ENCODE measurements at regions not wholly inside any gene's neighbourhood (a gene's known extent, or its start where the extent isn't known, plus 50 kb on each side); places are given as distances from the start of the nearest gene placed in this dataset.

DNA sequence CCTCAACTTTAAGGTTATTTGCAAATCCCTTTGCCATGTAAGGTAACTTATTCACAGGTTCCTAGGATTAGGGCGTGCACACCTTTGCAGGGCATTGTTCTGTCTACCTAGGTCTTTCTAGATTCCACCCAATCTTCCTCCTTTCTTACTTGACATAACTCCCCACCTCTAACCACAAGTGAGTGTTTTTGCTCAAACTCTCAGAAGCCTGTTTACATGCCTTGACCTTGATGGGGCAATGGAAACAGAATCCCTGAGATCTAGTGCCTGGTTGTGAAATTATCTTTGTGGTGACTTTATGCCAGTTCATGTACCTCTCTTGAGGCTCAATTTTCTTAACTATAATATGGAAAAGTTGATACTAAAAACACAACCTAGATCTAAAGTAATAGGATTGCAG, 296.6 kb downstream of the TTLL7 start:
- H3K9me3 ChIP-seq: no peaks in the 10 kb centered on the region

DNA sequence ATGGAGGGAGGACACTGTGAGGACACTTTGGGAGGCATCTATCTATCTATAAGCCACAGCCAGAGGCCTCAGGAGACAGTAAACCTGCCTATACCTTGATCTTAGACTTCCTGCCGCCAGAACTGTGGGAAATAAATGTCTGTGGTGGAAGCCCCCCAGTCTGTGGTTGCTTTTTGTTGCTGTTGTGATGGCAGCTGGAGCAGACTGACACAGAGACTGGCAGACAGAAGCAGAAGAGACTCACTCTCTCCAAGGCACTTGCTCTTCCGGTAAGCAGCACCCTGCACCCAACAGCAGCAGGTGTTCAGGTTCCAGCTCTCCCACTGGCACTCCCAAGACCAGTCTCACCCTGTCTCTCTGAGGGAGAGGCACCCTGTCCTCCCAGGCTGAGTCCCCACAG, 297.6 kb downstream of the TTLL7 start:
- no peak for DNase-seq
- no peaks in the 10 kb centered on the region for H3K27me3 ChIP-seq
- no peak for ATAC-seq
- H3K4me3 ChIP-seq: no peak overlapping the region
- no peaks in the 10 kb centered on the region for H3K36me3 ChIP-seq
- no CpG with 5 or more reads among the region's 2 CpGs for WGBS (ENCODE audit: insufficient coverage, low coverage, low lambda C conversion rate, missing lambda C conversion rate)
- no peaks in the 10 kb centered on the region for H3K4me1 ChIP-seq
- intact Hi-C loops (cut with DNase I): no loop called here
- H3K9me3 ChIP-seq: no peaks in the 10 kb centered on the region
- H3K27ac ChIP-seq: no peak overlapping the region
- TF ChIP-seq POLR2A (IDR thresholded peaks at IDR 0.05) (no peak), CTCF (IDR thresholded peaks at IDR 0.05) (no peak)

More for the DNA sequence above, 296.6 kb downstream of the TTLL7 start:
- ATAC-seq (no peak), DNase-seq (no peak)
- intact Hi-C loops (cut with DNase I): no loop called here
- WGBS (ENCODE audit: insufficient coverage, low coverage, low lambda C conversion rate, missing lambda C conversion rate): 75% methylated on average over 1 of the region's 1 CpG
- H3K4me3 ChIP-seq: no peak overlapping the region
- H3K27ac ChIP-seq: no peak overlapping the region
- no peaks in the 10 kb centered on the region for H3K4me1 ChIP-seq
- no peaks in the 10 kb centered on the region for H3K36me3 ChIP-seq
- no peaks in the 10 kb centered on the region for H3K27me3 ChIP-seq
- TF ChIP-seq CTCF (IDR thresholded peaks at IDR 0.05) (no peak), POLR2A (IDR thresholded peaks at IDR 0.05) (no peak)

GRCh38 chr1:83698644-83699043, 300.3 kb downstream of the TTLL7 start:
- no peak for ATAC-seq
- Histone ChIP-seq H3K36me3 (no peaks in the 10 kb centered on the region), H3K27me3 (no peaks in the 10 kb centered on the region), H3K27ac (no peak overlapping the region), H3K4me1 (no peaks in the 10 kb centered on the region), H3K9me3 (no peaks in the 10 kb centered on the region), H3K4me3 (no peak overlapping the region)
- intact Hi-C loops (cut with DNase I): no loop called here
- 93% methylated on average over 2 of the region's 2 CpGs for WGBS (ENCODE audit: insufficient coverage, low coverage, low lambda C conversion rate, missing lambda C conversion rate)
- DNase-seq: no peak
- TF ChIP-seq CTCF (IDR thresholded peaks at IDR 0.05) (no peak), POLR2A (IDR thresholded peaks at IDR 0.05) (no peak)

DNA sequence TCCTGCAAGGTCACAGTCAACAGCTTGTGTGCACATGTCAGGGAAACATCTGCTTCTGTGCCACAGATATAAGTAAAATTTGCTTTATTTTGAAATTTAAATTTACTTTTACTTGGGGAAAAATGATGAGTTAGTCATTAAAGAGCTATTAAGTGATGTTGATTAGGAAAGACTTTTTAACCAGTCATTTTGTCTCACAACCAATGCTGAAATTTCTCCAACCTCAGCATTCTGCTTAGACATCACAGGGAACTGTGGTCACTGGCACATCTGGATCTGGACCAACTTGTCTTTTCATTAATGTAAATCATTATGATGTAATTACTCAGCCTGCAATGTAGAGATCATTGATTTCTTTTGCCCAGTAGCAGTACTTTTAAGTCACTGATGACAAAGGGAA, 301.0 kb downstream of the TTLL7 start:
- no peaks in the 10 kb centered on the region for H3K36me3 ChIP-seq
- H3K4me3 ChIP-seq: no peak overlapping the region
- no peak for ATAC-seq
- no peaks in the 10 kb centered on the region for H3K4me1 ChIP-seq
- no peaks in the 10 kb centered on the region for H3K27me3 ChIP-seq
- H3K27ac ChIP-seq: no peak overlapping the region
- TF ChIP-seq CTCF (IDR thresholded peaks at IDR 0.05) (no peak), POLR2A (IDR thresholded peaks at IDR 0.05) (no peak)
- no peaks in the 10 kb centered on the region for H3K9me3 ChIP-seq
- intact Hi-C loops (cut with DNase I): no loop called here
- no peak for DNase-seq

DNA sequence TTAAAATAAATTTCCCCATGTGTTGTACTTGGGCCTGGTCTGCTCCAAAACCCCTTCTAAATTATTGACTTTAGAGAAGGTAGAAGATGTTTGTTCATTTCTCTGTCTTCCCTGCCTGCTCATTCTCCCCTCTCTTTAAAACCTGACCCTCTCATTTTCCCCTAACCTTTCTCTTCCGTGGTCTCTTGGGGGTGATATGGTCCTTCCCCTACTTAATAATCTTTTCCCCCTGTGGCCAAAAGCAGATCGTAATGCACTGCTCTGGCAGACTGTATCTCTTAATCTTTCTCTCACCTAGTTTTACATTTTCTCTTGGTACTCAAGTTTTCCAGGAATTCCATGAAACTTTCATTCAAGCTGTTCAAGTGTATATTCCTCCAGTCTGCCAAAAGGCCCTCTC, 301.7 kb downstream of the TTLL7 start:
- TF ChIP-seq POLR2A (IDR thresholded peaks at IDR 0.05): no peak
- TF ChIP-seq CTCF (IDR thresholded peaks at IDR 0.05): no peak
- H3K4me3 ChIP-seq: no peak overlapping the region
- no peaks in the 10 kb centered on the region for H3K27me3 ChIP-seq
- DNase-seq: no peak
- no peaks in the 10 kb centered on the region for H3K4me1 ChIP-seq
- WGBS (ENCODE audit: insufficient coverage, low coverage, low lambda C conversion rate, missing lambda C conversion rate): 71% methylated on average over 2 of the region's 2 CpGs
- no peak overlapping the region for H3K27ac ChIP-seq
- no peak for ATAC-seq
- no peaks in the 10 kb centered on the region for H3K36me3 ChIP-seq
- intact Hi-C loops (cut with DNase I): no loop called here
- no peaks in the 10 kb centered on the region for H3K9me3 ChIP-seq

Measured in right lobe of liver (tissue), 6 donors.